B cell (primary cell): ENCODE measurements at regions not wholly inside any gene's neighbourhood (a gene's known extent, or its start where the extent isn't known, plus 50 kb on each side); places are given as distances from the start of the nearest gene placed in this dataset.

Source experiments
- ATAC-seq: fragments of 200-7000 bp; cut with Tn5 transposase; one replicate; pipeline ENCODE4 v1.10.0; 2021; ENCODE audit warnings: low read depth, mild to moderate bottlenecking, moderate number of reproducible peaks, moderate library complexity
- CTCF ChIA-PET: fragments of 350-600 bp; sonication (Branson Sonifier 250); formaldehyde crosslinking; loops from one replicate; lab custom pipeline; 2021; ENCODE audit warnings: antibody characterized with exemption, inconsistent platforms; lab: Charles Lee
- POLR2A ChIA-PET: fragments of 350-600 bp; sonication (Branson Sonifier 250); formaldehyde crosslinking; loops from one replicate; lab custom pipeline; 2021; ENCODE audit warnings: antibody characterized with exemption; lab: Charles Lee
- DNase-seq: peaks from one replicate; pipeline ENCODE4 v3.0.0; 2013
- H2AFZ ChIP-seq: 2 replicates; pipeline ENCODE4 v1.6.1; 2012; ENCODE audit warnings: mild to moderate bottlenecking, low read depth, low read length; ENCODE audit not compliant: insufficient read depth, poor library complexity, severe bottlenecking
- H3K27ac ChIP-seq, 2 donors: 1 replicate in 1 of 2; 2 replicates in 1 of 2; pipeline ENCODE4 v1.5.1; 2012 to 2013; ENCODE audit warnings: low read length in 2 of 2, mild to moderate bottlenecking in 2 of 2, moderate library complexity in 1 of 2
- H3K27me3 ChIP-seq, 4 experiments: fragments of 200-600 bp in 1 of 4; sonication (generic) in 1 of 4; replicated peaks in 1 of 4; 1 replicate in 2 of 4; 2 replicates in 2 of 4; pipeline versions ENCODE4 v1.6.1 to v1.7.0; 2013 to 2016; ENCODE audit warnings: low read length in 3 of 4, mild to moderate bottlenecking in 2 of 4, mixed read lengths in 1 of 4, moderate library complexity in 1 of 4; ENCODE audit not compliant: insufficient read depth in 4 of 4, control insufficient read depth in 3 of 4; ENCODE audit errors: control extremely low read depth in 1 of 4
- H3K36me3 ChIP-seq, 2 experiments: replicated peaks in 1 of 2; 1 replicate in 1 of 2; 2 replicates in 1 of 2; pipeline versions ENCODE4 v1.6.1 to v1.7.1; 2013; ENCODE audit warnings: low read length in 1 of 2; ENCODE audit not compliant: insufficient read depth in 2 of 2, control insufficient read depth in 1 of 2; ENCODE audit errors: control extremely low read depth in 1 of 2, extremely low read depth in 1 of 2
- H3K4me1 ChIP-seq, 2 donors: fragments of 200-600 bp in 1 of 2; sonication (generic) in 1 of 2; 1 replicate in 1 of 2; 2 replicates in 1 of 2; pipeline versions ENCODE4 v1.5.1 to v1.6.1; 2013 to 2017; ENCODE audit warnings: low read length in 2 of 2; ENCODE audit not compliant: control insufficient read depth in 2 of 2, insufficient read depth in 2 of 2
- H3K4me2 ChIP-seq: replicated peaks from 2 replicates; pipeline ENCODE3; 2012; ENCODE audit warnings: mild to moderate bottlenecking, low read depth, low read length; ENCODE audit not compliant: poor library complexity, severe bottlenecking
- H3K4me3 ChIP-seq, 5 experiments: fragments of 200-600 bp in 1 of 5; sonication (generic) in 1 of 5; 1 replicate in 3 of 5; 2 replicates in 2 of 5; pipeline versions ENCODE4 v1.5.1 to v1.7.0; 2011 to 2016; ENCODE audit warnings: low read length in 4 of 5, mild to moderate bottlenecking in 4 of 5, low read depth in 2 of 5, control low read depth in 1 of 5, moderate library complexity in 1 of 5; ENCODE audit not compliant: insufficient read depth in 1 of 5; ENCODE audit errors: control extremely low read depth in 1 of 5, extremely low read depth in 1 of 5
- H3K79me2 ChIP-seq: fragments of 200-600 bp; sonication (generic); one replicate; pipeline ENCODE4 v1.6.0; 2016; ENCODE audit warnings: low read length; ENCODE audit not compliant: control insufficient read depth, insufficient read depth
- H3K9ac ChIP-seq: fragments of 200-600 bp; sonication (generic); 2 replicates; pipeline ENCODE4 v1.6.1; 2017; ENCODE audit warnings: mild to moderate bottlenecking, low read length, moderate library complexity
- H3K9me3 ChIP-seq, 3 donors: one replicate each; pipeline versions ENCODE4 v1.6.1 to v1.7.1; 2013; ENCODE audit warnings: low read length in 2 of 3; ENCODE audit not compliant: control insufficient read depth in 2 of 3, insufficient read depth in 1 of 3; ENCODE audit errors: control extremely low read depth in 1 of 3
- H4K20me1 ChIP-seq: 2 replicates; pipeline ENCODE4 v1.6.0; 2012; ENCODE audit warnings: mild to moderate bottlenecking, low read length; ENCODE audit not compliant: insufficient read depth, control insufficient read depth, poor library complexity, severe bottlenecking
- H3K27ac Mint-ChIP-seq: one replicate; pipeline ENCODE4 v1.8.0; 2021; ENCODE audit warnings: mixed read lengths
- H3K27me3 Mint-ChIP-seq: one replicate; pipeline ENCODE4 v1.8.0; 2021; ENCODE audit warnings: mixed read lengths
- H3K4me1 Mint-ChIP-seq: one replicate; pipeline ENCODE4 v1.8.0; 2021; ENCODE audit warnings: mixed read lengths
- H3K4me3 Mint-ChIP-seq: one replicate; pipeline ENCODE4 v1.8.0; 2021; ENCODE audit warnings: mixed read lengths
- H3K9me3 Mint-ChIP-seq: one replicate; pipeline ENCODE4 v1.8.0; 2022; ENCODE audit warnings: mixed read lengths; ENCODE audit not compliant: insufficient read depth
- EZH2 ChIP-seq: IDR thresholded peaks from 2 replicates; pipeline ENCODE4 v1.6.1; 2012; ENCODE audit warnings: borderline replicate concordance, low read depth, mild to moderate bottlenecking, moderate library complexity, low read length; ENCODE audit not compliant: insufficient read depth, poor library complexity, severe bottlenecking
- WGBS: methylation state at CpG from one replicate; pipeline ENCODE4 v1.1.5; 2013; ENCODE audit warnings: missing lambda C conversion rate; ENCODE audit not compliant: insufficient coverage; 5-methylcytosine and 5-hydroxymethylcytosine counted together
- intact Hi-C: fragments of 100-400 bp; cut with micrococcal nuclease; formaldehyde crosslinking; loops from one replicate; pipeline ENCODE4 v1.10.0; 2022
- TF ChIP-seq, protein P1 (sequence below): fragments of 200-600 bp; IDR thresholded peaks from one replicate; pipeline ENCODE4 v1.8.0; 2022; ENCODE audit warnings: antibody characterized with exemption, mild to moderate bottlenecking

GRCh38 chr1:181936269-181936668 lies 125.2 kb downstream of the ZNF648 start:
- H3K9me3 ChIP-seq: no peaks in the 10 kb centered on the region
- no peaks in the 10 kb centered on the region for H3K4me1 ChIP-seq
- ATAC-seq: no peak
- WGBS: 100% methylated on average over 2 of the region's 2 CpGs
- Mint-ChIP-seq H3K27me3 (peaks cover 5% of the 10 kb centered on the region), H3K4me3 (no peak overlapping the region), H3K27ac (no peak overlapping the region), H3K9me3 (no peaks in the 10 kb centered on the region), H3K4me1 (no peaks in the 10 kb centered on the region)
- no peak overlapping the region for H3K4me2 ChIP-seq
- TF ChIP-seq, protein P1, sequence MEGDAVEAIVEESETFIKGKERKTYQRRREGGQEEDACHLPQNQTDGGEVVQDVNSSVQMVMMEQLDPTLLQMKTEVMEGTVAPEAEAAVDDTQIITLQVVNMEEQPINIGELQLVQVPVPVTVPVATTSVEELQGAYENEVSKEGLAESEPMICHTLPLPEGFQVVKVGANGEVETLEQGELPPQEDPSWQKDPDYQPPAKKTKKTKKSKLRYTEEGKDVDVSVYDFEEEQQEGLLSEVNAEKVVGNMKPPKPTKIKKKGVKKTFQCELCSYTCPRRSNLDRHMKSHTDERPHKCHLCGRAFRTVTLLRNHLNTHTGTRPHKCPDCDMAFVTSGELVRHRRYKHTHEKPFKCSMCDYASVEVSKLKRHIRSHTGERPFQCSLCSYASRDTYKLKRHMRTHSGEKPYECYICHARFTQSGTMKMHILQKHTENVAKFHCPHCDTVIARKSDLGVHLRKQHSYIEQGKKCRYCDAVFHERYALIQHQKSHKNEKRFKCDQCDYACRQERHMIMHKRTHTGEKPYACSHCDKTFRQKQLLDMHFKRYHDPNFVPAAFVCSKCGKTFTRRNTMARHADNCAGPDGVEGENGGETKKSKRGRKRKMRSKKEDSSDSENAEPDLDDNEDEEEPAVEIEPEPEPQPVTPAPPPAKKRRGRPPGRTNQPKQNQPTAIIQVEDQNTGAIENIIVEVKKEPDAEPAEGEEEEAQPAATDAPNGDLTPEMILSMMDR: no peak
- no peak for TF ChIP-seq EZH2
- H3K27ac ChIP-seq: no peak overlapping the region
- DNase-seq: no peak
- H3K79me2 ChIP-seq: no peaks in the 10 kb centered on the region
- no peak overlapping the region for H3K4me3 ChIP-seq
- H3K9ac ChIP-seq: no peak overlapping the region
- ChIA-PET POLR2A (no interaction called here), CTCF (interaction anchor here (1.8 to 2.7 kb wide), 2 partner anchors 8 to 459 kb away, joined by 7 to 20 read pairs; no protein-coding TSS in a partner anchor)
- no peak overlapping the region for H2AFZ ChIP-seq
- no peaks in the 10 kb centered on the region for H4K20me1 ChIP-seq
- intact Hi-C loops: no loop called here
- no peaks in the 10 kb centered on the region for H3K36me3 ChIP-seq
- H3K27me3 ChIP-seq: peaks cover 0 to 3% (median 0%) of the 10 kb centered on the region in 4 experiments

- Histone ChIP-seq H3K27ac (no peak overlapping the region), H3K79me2 (no peaks in the 10 kb centered on the region), H3K9me3 (no peaks in the 10 kb centered on the region), H3K27me3 (peaks cover 0 to 6% (median 0%) of the 10 kb centered on the region in 4 experiments), H3K4me1 (no peaks in the 10 kb centered on the region), H4K20me1 (no peaks in the 10 kb centered on the region), H3K4me3 (no peak overlapping the region), H3K9ac (no peak overlapping the region), H2AFZ (no peak overlapping the region), H3K36me3 (no peaks in the 10 kb centered on the region), H3K4me2 (no peak overlapping the region)
- no CpG with 5 or more reads among the region's 2 CpGs for WGBS
- ChIA-PET CTCF (no interaction called here), POLR2A (no interaction called here)
- Mint-ChIP-seq H3K4me3 (no peak overlapping the region), H3K27ac (no peak overlapping the region), H3K4me1 (no peaks in the 10 kb centered on the region), H3K9me3 (no peaks in the 10 kb centered on the region), H3K27me3 (peaks cover 12% of the 10 kb centered on the region)
- intact Hi-C loops: no loop called here
- no peak for DNase-seq
- no peak for ATAC-seq
- TF ChIP-seq EZH2: no peak
- TF ChIP-seq, protein P1: no peak
These were observed 129.6 kb downstream of the ZNF648 start for GRCh38 chr1:181931873-181932272.
